ENCODE measurements at regions not wholly inside any gene's neighbourhood (a gene's known extent, or its start where the extent isn't known, plus 50 kb on each side); places are given as distances from the start of the nearest gene placed in this dataset.
"Not testable (repeated sequence)": the region's sequence is repeated elsewhere in the genome, so short reads cannot be mapped to it uniquely, and the experiment has no call there.

DNA sequence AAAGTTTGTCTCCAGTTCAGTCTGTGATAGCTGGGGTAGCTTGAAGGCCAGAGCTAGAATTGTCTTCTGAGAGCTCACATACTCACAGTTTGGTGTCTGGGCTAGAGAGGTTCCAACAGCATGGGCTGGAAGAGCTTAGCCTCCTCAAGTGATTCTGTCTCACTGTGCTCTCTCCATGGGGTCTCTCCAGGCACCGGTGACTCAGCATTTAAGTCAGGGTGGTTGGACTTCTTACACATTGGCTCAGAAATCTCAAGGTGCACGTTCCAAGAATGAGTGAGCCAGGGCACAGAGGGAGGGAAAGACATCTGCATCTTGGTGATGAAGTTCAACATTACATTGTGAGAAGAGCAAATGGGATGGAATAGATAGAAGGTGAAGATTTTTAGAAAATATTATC lies 207.3 kb upstream of the DDX18 start:
- DNase-seq (ENCODE audit: extremely low read depth, low read depth), result no peak

- no peak for DNase-seq (ENCODE audit: extremely low read depth, low read depth)
Measured at GRCh38 chr2:117613101-117613500, 201.4 kb upstream of the DDX18 start.

GRCh38 chr2:117614296-117614695 lies 200.2 kb upstream of the DDX18 start:
- no peak for DNase-seq (ENCODE audit: extremely low read depth, low read depth)

DNA sequence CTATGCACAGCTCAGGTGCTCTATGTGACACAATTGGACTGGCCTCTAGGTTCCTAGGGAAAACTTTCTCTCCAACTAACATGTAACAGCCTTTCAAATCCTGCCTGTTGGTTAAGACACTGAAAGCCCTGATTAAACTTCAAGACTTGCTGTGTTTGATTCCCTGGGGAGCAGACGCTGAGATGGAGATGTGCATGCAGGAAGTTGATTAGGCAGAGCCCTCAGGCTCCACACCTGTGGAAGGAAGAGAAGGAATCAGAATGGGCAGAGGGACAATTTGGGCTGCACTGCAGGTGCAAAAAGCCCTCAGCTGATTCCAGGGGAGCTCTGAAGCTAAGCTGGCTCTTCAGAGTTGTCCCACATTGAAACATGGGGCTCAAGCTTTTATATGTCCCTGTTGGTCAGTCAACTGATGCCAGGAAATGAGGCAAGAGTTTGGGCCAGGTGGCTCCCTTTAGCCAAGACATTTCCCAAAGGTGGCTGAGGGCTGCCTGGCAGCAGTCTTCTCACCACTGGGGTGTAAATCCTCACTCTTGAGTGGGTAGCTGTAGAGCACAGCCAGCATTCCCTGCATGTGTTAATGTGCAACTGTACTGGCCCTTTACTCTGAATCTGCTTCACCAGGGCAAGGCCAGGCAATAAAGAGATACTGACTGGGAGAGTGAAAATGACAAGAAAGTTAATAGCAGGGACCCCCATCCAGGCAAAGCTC lies 199.5 kb upstream of the DDX18 start:
- DNase-seq (ENCODE audit: extremely low read depth, low read depth), result no peak

- DNase-seq (ENCODE audit: extremely low read depth, low read depth), result no peak
Measured at GRCh38 chr2:117618607-117619006, 195.9 kb upstream of the DDX18 start.

DNA sequence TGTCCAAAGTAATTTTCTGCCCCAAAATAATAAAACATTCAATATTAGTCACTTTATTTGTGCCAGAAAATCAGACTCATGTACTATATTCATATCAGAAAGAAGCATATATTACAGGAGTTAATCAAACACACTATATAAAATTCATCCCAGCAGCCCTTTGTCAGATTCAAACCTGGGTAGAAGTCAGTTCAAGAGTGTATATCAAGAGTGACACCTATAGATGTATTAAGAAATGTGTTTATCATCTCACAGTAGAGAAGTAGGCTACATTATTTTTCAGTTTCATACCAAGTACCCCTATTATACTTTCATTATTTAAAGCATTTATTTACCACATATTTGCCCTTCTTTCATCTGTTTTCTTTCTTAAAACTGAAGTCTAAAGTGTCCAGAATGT lies 193.2 kb upstream of the DDX18 start:
- no peak for DNase-seq (ENCODE audit: extremely low read depth, low read depth)

- DNase-seq (ENCODE audit: extremely low read depth, low read depth), result not testable (repeated sequence)
Measured at GRCh38 chr2:117623175-117623574, 191.3 kb upstream of the DDX18 start.

GRCh38 chr2:117631152-117631945 lies 183.1 kb upstream of the DDX18 start:
- DNase-seq (ENCODE audit: extremely low read depth, low read depth), result no peak

DNA sequence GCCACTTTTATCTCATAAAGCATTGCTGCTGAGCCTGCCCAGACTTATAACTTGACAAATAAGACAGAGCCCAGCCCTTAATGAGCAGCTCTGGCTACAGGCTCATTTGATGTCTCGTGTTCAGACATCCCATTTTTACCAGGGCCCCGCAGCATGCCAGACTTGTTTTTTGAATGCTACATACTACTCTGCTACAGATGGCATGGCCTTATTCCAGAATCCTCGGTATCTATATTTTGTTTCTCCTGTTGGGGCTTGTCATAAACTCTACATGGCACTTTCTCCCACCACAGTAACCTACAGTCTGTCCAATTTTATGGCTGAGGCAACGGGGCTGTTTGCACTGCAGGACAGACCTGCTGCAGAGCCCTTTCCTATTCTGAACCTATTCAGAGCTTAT lies 179.0 kb upstream of the DDX18 start:
- DNase-seq (ENCODE audit: extremely low read depth, low read depth), result no peak

- no peak for DNase-seq (ENCODE audit: extremely low read depth, low read depth)
Measured at GRCh38 chr2:117639401-117639800, 175.1 kb upstream of the DDX18 start.

DNA sequence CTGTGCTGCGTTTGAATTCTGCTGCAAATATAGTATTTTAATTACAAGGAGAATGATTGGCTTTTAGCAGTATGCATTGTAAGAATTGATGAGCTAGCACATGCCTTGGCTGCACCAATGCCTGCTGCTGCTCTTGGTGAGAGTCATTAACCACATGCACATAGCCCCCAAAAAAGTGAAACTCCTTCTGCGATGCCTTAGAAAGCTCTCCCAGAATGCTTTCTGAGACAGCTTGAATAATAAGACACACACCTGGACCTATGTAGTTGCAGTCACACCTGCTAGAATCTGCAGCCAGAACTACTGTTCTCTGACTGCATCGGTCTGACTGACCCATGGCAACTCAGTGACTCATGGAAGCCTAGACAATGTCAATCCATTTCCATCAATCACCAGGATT lies 170.1 kb upstream of the DDX18 start:
- DNase-seq (ENCODE audit: extremely low read depth, low read depth), result no peak

GRCh38 chr2:117645458-117645857 lies 169.0 kb upstream of the DDX18 start:
- no peak for DNase-seq (ENCODE audit: extremely low read depth, low read depth)

GRCh38 chr2:117646099-117646498 lies 168.4 kb upstream of the DDX18 start:
- DNase-seq (ENCODE audit: extremely low read depth, low read depth), result no peak

DNA sequence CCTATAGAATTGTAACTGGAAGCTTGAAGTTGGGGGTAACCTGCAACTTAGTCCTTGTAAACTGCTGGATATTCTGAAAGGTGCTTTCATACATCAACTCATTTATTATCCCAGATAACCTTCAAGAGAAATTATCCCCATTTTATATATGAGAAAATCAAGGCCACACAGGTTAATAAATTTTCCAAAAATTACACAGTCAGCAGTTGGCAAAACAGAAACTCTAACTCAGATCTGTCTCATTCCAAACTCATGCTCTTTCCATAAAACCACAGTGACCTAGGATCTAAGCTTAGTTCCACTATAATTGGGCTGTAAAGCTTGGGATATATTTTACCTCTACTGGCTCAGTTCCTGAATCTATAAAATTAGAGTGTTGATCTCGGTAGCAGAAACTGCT lies 167.6 kb upstream of the DDX18 start:
- DNase-seq (ENCODE audit: extremely low read depth, low read depth), result no peak

- DNase-seq (ENCODE audit: extremely low read depth, low read depth), result no peak
Measured at GRCh38 chr2:117656546-117656945, 157.9 kb upstream of the DDX18 start.

GRCh38 chr2:117661619-117662018 lies 152.9 kb upstream of the DDX18 start:
- no peak for DNase-seq (ENCODE audit: extremely low read depth, low read depth)

DNA sequence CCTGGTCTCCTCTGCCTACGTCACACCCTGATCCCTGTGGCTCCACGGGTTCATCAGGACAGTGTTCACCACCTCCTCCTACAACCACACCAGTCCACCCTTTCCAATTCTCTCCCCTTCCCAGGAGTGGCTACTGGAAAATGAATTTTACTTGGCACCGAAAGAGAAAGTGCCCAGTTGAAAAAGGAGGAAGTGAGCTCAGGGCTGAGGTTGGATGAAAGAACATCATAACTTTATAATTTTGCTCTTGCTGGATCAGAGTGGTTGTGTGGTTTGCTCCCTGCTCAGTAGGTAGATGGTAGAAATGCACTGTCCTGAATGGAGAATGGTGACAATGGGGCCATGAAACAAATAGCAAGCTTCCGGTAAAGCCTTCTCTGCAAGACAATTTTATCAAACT lies 140.3 kb upstream of the DDX18 start:
- DNase-seq (ENCODE audit: extremely low read depth, low read depth), result no peak

- DNase-seq (ENCODE audit: extremely low read depth, low read depth), result no peak
Measured at GRCh38 chr2:117679952-117680351, 134.5 kb upstream of the DDX18 start.

DNA sequence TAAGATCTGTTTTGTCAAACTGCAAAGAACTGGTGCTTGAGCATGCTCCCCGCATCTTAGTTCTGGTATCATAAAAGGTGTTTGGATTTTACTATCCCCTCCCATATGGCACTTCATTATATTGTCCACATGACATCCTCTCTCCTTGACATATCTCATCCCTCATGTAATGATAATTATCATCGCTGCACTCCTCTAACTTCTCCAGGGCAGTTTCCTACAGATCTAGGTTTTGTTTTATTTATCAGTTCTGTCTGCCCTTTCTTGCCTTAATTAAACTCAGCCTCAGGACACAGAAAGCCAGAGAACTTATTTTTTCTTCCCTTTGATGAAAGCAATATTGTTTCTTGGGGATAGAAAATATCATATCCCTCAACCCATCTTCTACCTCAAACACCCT lies 129.6 kb upstream of the DDX18 start:
- DNase-seq (ENCODE audit: extremely low read depth, low read depth), result no peak

- no peak for DNase-seq (ENCODE audit: extremely low read depth, low read depth)
Measured at GRCh38 chr2:117686699-117687098, 127.8 kb upstream of the DDX18 start.

DNA sequence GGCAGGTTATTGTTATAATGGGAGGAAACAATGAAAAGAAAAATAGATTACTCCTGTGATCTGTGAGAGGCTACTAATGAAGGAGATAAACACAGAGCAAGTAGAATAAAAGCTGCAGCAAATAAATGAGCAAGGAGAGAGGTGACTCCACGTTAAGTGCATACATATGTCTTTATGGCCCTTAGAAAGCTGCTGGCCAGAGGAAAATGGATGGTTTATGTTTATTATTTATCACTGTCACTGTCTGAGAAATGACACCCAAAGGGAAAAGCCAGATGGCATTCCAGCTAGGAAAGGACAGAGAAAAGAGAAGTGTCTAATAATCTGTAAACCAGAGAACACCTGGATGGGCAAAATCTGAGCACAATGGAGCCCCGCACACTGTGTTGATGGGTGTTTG lies 122.9 kb upstream of the DDX18 start:
- DNase-seq (ENCODE audit: extremely low read depth, low read depth), result no peak

GRCh38 chr2:117692001-117692763 lies 122.3 kb upstream of the DDX18 start:
- DNase-seq (ENCODE audit: extremely low read depth, low read depth), result no peak

Measured in NCI-H460 (cell line).